ENCODE measurements at regions not wholly inside any gene's neighbourhood (a gene's known extent, or its start where the extent isn't known, plus 50 kb on each side); places are given as distances from the start of the nearest gene placed in this dataset.

- no peak overlapping the region for H3K27ac ChIP-seq (ENCODE audit: low read depth in 1 of 2, low read length in 1 of 2)
- TF ChIP-seq CTCF (IDR thresholded peaks at IDR 0.05; ENCODE audit: control extremely low read depth, extremely low read depth), result no peak
- H3K9ac ChIP-seq (ENCODE audit: insufficient read depth in 1 of 2, low read length in 2 of 2), result no peak overlapping the region
- ATAC-seq (ENCODE audit: insufficient read depth, low FRiP score) (no peak), DNase-seq (no peak)
- no peaks in the 10 kb centered on the region for H3K36me3 ChIP-seq (ENCODE audit: control insufficient read depth in 4 of 4, insufficient read depth in 4 of 4, low read length in 4 of 4)
- no peak overlapping the region for H3K4me3 ChIP-seq
- no peaks in the 10 kb centered on the region for H3K27me3 ChIP-seq (ENCODE audit: control insufficient read depth in 3 of 3, insufficient read depth in 3 of 3, low read length in 2 of 3)
- WGBS, 2 donors, result 86 to 88% methylated on average over 6 of the region's 6 CpGs
- H3K4me1 ChIP-seq (ENCODE audit: control insufficient read depth in 5 of 5, insufficient read depth in 5 of 5, low read length in 5 of 5), result peaks cover 0 to 23% (median 2%) of the 10 kb centered on the region in 5 donors
- H3K9me3 ChIP-seq (ENCODE audit: control insufficient read depth in 4 of 4, insufficient read depth in 3 of 4, low read length in 3 of 4), result no peaks in the 10 kb centered on the region
These were observed 571.8 kb upstream of the ADGRL2 start for GRCh38 chr1:81228926-81229325.

- Histone ChIP-seq H3K4me1 (ENCODE audit: control insufficient read depth in 5 of 5, insufficient read depth in 5 of 5, low read length in 5 of 5) (peaks cover 0 to 7% (median 0%) of the 10 kb centered on the region in 5 donors), H3K4me3 (no peak overlapping the region), H3K9me3 (ENCODE audit: control insufficient read depth in 4 of 4, insufficient read depth in 3 of 4, low read length in 3 of 4) (peaks cover 0 to 2% (median 0%) of the 10 kb centered on the region in 4 donors), H3K9ac (ENCODE audit: insufficient read depth in 1 of 2, low read length in 2 of 2) (no peak overlapping the region), H3K27me3 (ENCODE audit: control insufficient read depth in 3 of 3, insufficient read depth in 3 of 3, low read length in 2 of 3) (no peaks in the 10 kb centered on the region), H3K36me3 (ENCODE audit: control insufficient read depth in 4 of 4, insufficient read depth in 4 of 4, low read length in 4 of 4) (no peaks in the 10 kb centered on the region), H3K27ac (ENCODE audit: low read depth in 1 of 2, low read length in 1 of 2) (no peak overlapping the region)
- 87 to 93% methylated on average over 2 of the region's 2 CpGs for WGBS, 2 donors
- no peak for TF ChIP-seq CTCF (IDR thresholded peaks at IDR 0.05; ENCODE audit: control extremely low read depth, extremely low read depth)
- no peak for ATAC-seq (ENCODE audit: insufficient read depth, low FRiP score)
- no peak for DNase-seq
These were observed 574.2 kb upstream of the ADGRL2 start for GRCh38 chr1:81226603-81226928.

GRCh38 chr1:81225789-81226602 lies 574.7 kb upstream of the ADGRL2 start:
- Histone ChIP-seq H3K27me3 (ENCODE audit: control insufficient read depth in 3 of 3, insufficient read depth in 3 of 3, low read length in 2 of 3) (no peaks in the 10 kb centered on the region), H3K36me3 (ENCODE audit: control insufficient read depth in 4 of 4, insufficient read depth in 4 of 4, low read length in 4 of 4) (no peaks in the 10 kb centered on the region), H3K9ac (ENCODE audit: insufficient read depth in 1 of 2, low read length in 2 of 2) (no peak overlapping the region), H3K4me1 (ENCODE audit: control insufficient read depth in 5 of 5, insufficient read depth in 5 of 5, low read length in 5 of 5) (peaks cover 0 to 2% (median 0%) of the 10 kb centered on the region in 5 donors), H3K27ac (ENCODE audit: low read depth in 1 of 2, low read length in 1 of 2) (no peak overlapping the region), H3K9me3 (ENCODE audit: control insufficient read depth in 4 of 4, insufficient read depth in 3 of 4, low read length in 3 of 4) (peaks cover 0 to 6% (median 0%) of the 10 kb centered on the region in 4 donors), H3K4me3 (no peak overlapping the region)
- ATAC-seq (ENCODE audit: insufficient read depth, low FRiP score), result no peak
- no peak for TF ChIP-seq CTCF (IDR thresholded peaks at IDR 0.05; ENCODE audit: control extremely low read depth, extremely low read depth)
- DNase-seq, result no peak
- WGBS, 2 donors, result 94 to 96% methylated on average over 7 of the region's 7 CpGs

- no peaks in the 10 kb centered on the region for H3K27me3 ChIP-seq (ENCODE audit: control insufficient read depth in 3 of 3, insufficient read depth in 3 of 3, low read length in 2 of 3)
These were observed 576.5 kb upstream of the ADGRL2 start for GRCh38 chr1:81224222-81224621.

More at GRCh38 chr1:81224222-81224621, 576.5 kb upstream of the ADGRL2 start:
- no peak for DNase-seq
- ATAC-seq (ENCODE audit: insufficient read depth, low FRiP score), result no peak
- no peaks in the 10 kb centered on the region for H3K36me3 ChIP-seq (ENCODE audit: control insufficient read depth in 4 of 4, insufficient read depth in 4 of 4, low read length in 4 of 4)
- H3K27ac ChIP-seq (ENCODE audit: low read depth in 1 of 2, low read length in 1 of 2), result no peak overlapping the region
- H3K9me3 ChIP-seq (ENCODE audit: control insufficient read depth in 4 of 4, insufficient read depth in 3 of 4, low read length in 3 of 4), result peaks cover 0 to 7% (median 0%) of the 10 kb centered on the region in 4 donors
- no peak overlapping the region for H3K4me3 ChIP-seq
- no peak for TF ChIP-seq CTCF (IDR thresholded peaks at IDR 0.05; ENCODE audit: control extremely low read depth, extremely low read depth)
- peaks cover 0 to 2% (median 0%) of the 10 kb centered on the region in 5 donors for H3K4me1 ChIP-seq (ENCODE audit: control insufficient read depth in 5 of 5, insufficient read depth in 5 of 5, low read length in 5 of 5)
- no peak overlapping the region for H3K9ac ChIP-seq (ENCODE audit: insufficient read depth in 1 of 2, low read length in 2 of 2)

All from lung (tissue), 11 donors.